ENCODE measurements at regions not wholly inside any gene's neighbourhood (a gene's known extent, or its start where the extent isn't known, plus 50 kb on each side); places are given as distances from the start of the nearest gene placed in this dataset.

DNA sequence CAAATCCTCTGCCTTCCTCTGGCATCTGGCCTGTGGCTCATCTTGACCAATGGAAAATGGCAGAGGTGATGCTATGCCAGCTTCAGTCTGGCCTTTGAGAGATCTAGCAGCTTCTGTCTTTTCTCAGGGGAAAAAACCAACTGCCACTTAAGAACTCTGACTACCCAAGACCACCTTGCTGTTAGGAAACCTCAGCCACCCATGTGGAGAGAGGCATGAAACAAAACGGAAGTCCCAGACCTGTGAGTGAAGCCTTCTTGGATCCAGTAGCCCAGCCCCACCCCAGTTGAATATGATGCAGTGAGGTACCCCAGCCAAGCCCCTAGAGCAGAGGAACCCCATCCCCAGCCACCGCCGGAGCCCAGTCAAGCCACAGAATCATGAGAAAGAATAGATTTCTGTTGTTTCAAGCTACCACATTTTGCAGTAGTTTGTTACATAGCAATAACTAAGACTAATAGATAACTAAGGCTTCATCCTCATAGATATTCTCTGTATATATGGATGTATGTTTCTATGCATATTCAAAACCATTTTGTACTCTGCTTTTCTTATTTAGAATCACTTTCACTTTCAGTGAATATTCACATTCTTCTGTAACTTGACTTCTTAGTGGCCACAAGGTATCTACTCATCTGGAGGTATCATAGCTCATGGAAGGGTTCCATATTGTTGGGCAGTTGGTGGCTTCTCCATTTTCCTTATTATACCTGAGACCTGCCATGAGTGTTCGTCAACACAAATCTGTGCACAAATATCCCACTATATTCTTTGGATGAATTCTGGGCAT, 142.1 kb downstream of the FBXO15 start:
- H3K27ac Mint-ChIP-seq (ENCODE audit: unreplicated experiment) = no peak overlapping the region
- no peak overlapping the region for H3K4me3 Mint-ChIP-seq (ENCODE audit: unreplicated experiment)
- H3K9me3 Mint-ChIP-seq (ENCODE audit: unreplicated experiment) = no peaks in the 10 kb centered on the region
- TF ChIP-seq, protein P1, sequence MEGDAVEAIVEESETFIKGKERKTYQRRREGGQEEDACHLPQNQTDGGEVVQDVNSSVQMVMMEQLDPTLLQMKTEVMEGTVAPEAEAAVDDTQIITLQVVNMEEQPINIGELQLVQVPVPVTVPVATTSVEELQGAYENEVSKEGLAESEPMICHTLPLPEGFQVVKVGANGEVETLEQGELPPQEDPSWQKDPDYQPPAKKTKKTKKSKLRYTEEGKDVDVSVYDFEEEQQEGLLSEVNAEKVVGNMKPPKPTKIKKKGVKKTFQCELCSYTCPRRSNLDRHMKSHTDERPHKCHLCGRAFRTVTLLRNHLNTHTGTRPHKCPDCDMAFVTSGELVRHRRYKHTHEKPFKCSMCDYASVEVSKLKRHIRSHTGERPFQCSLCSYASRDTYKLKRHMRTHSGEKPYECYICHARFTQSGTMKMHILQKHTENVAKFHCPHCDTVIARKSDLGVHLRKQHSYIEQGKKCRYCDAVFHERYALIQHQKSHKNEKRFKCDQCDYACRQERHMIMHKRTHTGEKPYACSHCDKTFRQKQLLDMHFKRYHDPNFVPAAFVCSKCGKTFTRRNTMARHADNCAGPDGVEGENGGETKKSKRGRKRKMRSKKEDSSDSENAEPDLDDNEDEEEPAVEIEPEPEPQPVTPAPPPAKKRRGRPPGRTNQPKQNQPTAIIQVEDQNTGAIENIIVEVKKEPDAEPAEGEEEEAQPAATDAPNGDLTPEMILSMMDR (IDR thresholded peaks at IDR 0.05; ENCODE audit: partially characterized antibody, unreplicated experiment) = no peak
- no peak for DNase-seq
- H3K36me3 Mint-ChIP-seq (ENCODE audit: unreplicated experiment) = no peaks in the 10 kb centered on the region
- peaks cover 3% of the 10 kb centered on the region for H3K27me3 Mint-ChIP-seq (ENCODE audit: unreplicated experiment)
- no peaks in the 10 kb centered on the region for H3K4me1 Mint-ChIP-seq (ENCODE audit: low read depth, unreplicated experiment)

DNA sequence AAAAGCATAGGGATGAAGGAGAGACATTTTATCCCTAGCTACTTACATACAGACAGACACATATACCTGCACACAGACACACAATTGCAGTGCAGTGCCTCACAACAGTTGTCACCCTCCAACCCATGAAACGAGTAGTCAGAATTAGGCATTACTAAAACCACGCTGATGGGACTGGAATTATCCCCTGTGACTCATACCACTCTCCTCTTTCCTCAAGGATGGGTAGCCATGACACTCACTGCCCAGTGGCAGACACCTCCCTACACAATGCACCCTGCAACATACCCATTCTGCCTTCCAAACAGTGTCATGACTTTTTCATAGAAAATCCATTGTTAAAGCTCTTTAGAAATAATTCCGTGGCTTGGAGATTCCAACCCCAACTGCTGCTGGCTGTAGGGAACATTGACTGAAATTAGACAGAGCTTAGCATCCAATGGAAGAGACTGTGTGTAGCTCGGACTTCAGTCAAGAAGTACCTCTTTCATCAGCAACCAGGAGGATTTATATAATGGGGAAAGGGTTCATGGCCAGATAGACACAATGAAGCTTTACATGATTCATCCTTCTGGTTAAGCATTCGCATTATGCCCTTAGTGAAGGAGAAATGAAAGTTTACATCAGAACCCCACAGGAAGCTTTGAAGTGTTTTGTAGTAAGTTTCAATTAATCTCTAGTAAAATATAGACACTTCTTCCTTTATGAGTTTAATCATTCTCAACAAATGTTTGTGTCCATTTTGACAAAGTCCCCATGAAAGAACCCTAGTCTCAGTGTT, 155.2 kb downstream of the FBXO15 start:
- Mint-ChIP-seq H3K4me1 (ENCODE audit: low read depth, unreplicated experiment) (no peaks in the 10 kb centered on the region), H3K9me3 (ENCODE audit: unreplicated experiment) (peaks cover 6% of the 10 kb centered on the region), H3K27ac (ENCODE audit: unreplicated experiment) (no peak overlapping the region), H3K27me3 (ENCODE audit: unreplicated experiment) (peaks cover 3% of the 10 kb centered on the region), H3K36me3 (ENCODE audit: unreplicated experiment) (peaks cover 9% of the 10 kb centered on the region), H3K4me3 (ENCODE audit: unreplicated experiment) (no peak overlapping the region)
- DNase-seq = no peak
- TF ChIP-seq, protein P1 (IDR thresholded peaks at IDR 0.05; ENCODE audit: partially characterized antibody, unreplicated experiment) = no peak

DNA sequence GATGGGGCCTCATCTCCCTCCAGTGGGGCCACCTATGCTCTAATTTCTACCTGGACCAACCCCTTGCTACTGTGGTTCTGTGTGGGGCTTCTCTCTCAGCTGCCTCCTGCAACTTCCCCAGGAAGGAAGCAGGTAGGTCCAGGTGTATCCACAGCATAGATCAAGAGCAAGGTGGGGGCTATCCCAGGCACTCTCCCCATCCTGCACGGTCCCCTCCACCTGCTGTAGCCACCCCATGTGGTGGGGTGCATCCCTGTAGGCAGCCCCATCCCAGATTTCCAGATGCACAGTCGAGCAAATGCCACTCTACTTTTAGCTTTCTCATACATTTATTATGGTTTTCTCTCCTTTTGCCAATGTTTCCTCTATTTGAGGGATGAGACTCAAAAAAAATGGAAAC, 156.1 kb downstream of the FBXO15 start:
- Mint-ChIP-seq H3K4me1 (ENCODE audit: low read depth, unreplicated experiment) (no peaks in the 10 kb centered on the region), H3K4me3 (ENCODE audit: unreplicated experiment) (no peak overlapping the region), H3K27ac (ENCODE audit: unreplicated experiment) (no peak overlapping the region), H3K9me3 (ENCODE audit: unreplicated experiment) (peaks cover 6% of the 10 kb centered on the region), H3K27me3 (ENCODE audit: unreplicated experiment) (peaks cover 3% of the 10 kb centered on the region), H3K36me3 (ENCODE audit: unreplicated experiment) (peaks cover 10% of the 10 kb centered on the region)
- no peak for DNase-seq
- TF ChIP-seq, protein P1 (IDR thresholded peaks at IDR 0.05; ENCODE audit: partially characterized antibody, unreplicated experiment) = no peak

DNA sequence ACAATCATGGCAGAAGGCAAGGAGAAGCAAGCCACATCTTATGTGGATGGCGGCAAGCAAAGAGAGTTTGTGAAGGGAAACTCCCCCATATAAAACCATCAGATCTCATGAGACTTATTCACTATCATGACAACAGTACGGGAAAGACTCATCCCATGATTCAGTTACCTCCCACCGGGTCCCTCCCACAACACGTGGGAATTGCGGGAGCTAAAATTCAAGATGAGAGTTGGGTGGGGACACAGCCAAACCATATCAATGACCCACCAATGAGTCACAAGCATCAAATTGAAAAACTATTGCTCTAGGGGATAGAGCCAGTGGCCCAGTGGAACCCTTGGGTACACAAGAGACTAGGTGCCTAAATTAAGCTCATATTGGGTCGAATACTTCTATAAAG, 157.4 kb downstream of the FBXO15 start:
- no peaks in the 10 kb centered on the region for H3K4me1 Mint-ChIP-seq (ENCODE audit: low read depth, unreplicated experiment)
- TF ChIP-seq, protein P1 (IDR thresholded peaks at IDR 0.05; ENCODE audit: partially characterized antibody, unreplicated experiment) = no peak
- DNase-seq = no peak
- no peak overlapping the region for H3K4me3 Mint-ChIP-seq (ENCODE audit: unreplicated experiment)
- H3K27ac Mint-ChIP-seq (ENCODE audit: unreplicated experiment) = no peak overlapping the region
- peaks cover 10% of the 10 kb centered on the region for H3K36me3 Mint-ChIP-seq (ENCODE audit: unreplicated experiment)
- peaks cover 6% of the 10 kb centered on the region for H3K9me3 Mint-ChIP-seq (ENCODE audit: unreplicated experiment)
- peaks cover 3% of the 10 kb centered on the region for H3K27me3 Mint-ChIP-seq (ENCODE audit: unreplicated experiment)

Measured in glutamatergic neuron (in vitro differentiated cells).